ENCODE measurements at regions not wholly inside any gene's neighbourhood (a gene's known extent, or its start where the extent isn't known, plus 50 kb on each side); places are given as distances from the start of the nearest gene placed in this dataset.

GRCh38 chrX:22357621-22358020 lies 84.9 kb downstream of the CBLL2 start:
- no peak for DNase-seq (ENCODE audit: low read depth, low spot score)
- H3K36me3 ChIP-seq (ENCODE audit: control insufficient read depth in 2 of 2, extremely low read depth in 1 of 2, insufficient read depth in 2 of 2, low read length in 2 of 2), result no peaks in the 10 kb centered on the region
- TF ChIP-seq FOS (IDR thresholded peaks at IDR 0.05; ENCODE audit: borderline replicate concordance, insufficient read depth, low read length), result peak; percentile 13
- no peak for TF ChIP-seq POLR2A (IDR thresholded peaks at IDR 0.05; ENCODE audit: low read depth, low read length)
- CTCF ChIA-PET, result no interaction called here
- dilution Hi-C loops (cut with MboI; ENCODE audit: extremely low pct_ligation_motif_present, low sequenced_read_pairs) (no loop called here), intact Hi-C loops (cut with micrococcal nuclease) (no loop called here)
- H3K9me1 ChIP-seq (replicated peaks; ENCODE audit: control insufficient read depth, extremely low read depth, insufficient read depth, low read length), result no peaks in the 10 kb centered on the region
- no peak for FAIRE-seq
- no TSS peak for BruUV-seq (replicated peaks)
- H3K4me1 ChIP-seq (ENCODE audit: control insufficient read depth, extremely low read depth, insufficient read depth, low read length), result no peaks in the 10 kb centered on the region
- no peaks in the 10 kb centered on the region for H4K20me1 ChIP-seq (replicated peaks; ENCODE audit: control insufficient read depth, extremely low read depth, insufficient read depth, low read length)
- H3K27ac ChIP-seq (ENCODE audit: insufficient read depth, low read depth, low read length), result no peak overlapping the region
- no peak overlapping the region for H2AFZ ChIP-seq (ENCODE audit: low read depth, low read length)
- H3K4me2 ChIP-seq (ENCODE audit: insufficient read depth, low read length), result no peak overlapping the region
- H3K27me3 ChIP-seq (ENCODE audit: control insufficient read depth in 2 of 2, insufficient read depth in 2 of 2, low read length in 2 of 2), result no peaks in the 10 kb centered on the region
- no peaks in the 10 kb centered on the region for H3K9me3 ChIP-seq (replicated peaks; ENCODE audit: control insufficient read depth, insufficient read depth, low read length)
- H3K4me3 ChIP-seq (replicated peaks in 1 of 3; ENCODE audit: insufficient read depth in 1 of 3, low read depth in 1 of 3, low read length in 3 of 3), result no peak overlapping the region
- POLR2A ChIA-PET, result no interaction called here
- H3K79me2 ChIP-seq (ENCODE audit: control insufficient read depth, insufficient read depth, low read length), result no peaks in the 10 kb centered on the region
- no peak overlapping the region for H3K9ac ChIP-seq (replicated peaks; ENCODE audit: extremely low read depth, insufficient read depth, low read length)

GRCh38 chrX:22360129-22360528 lies 87.4 kb downstream of the CBLL2 start:
- Histone ChIP-seq H4K20me1 (replicated peaks; ENCODE audit: control insufficient read depth, extremely low read depth, insufficient read depth, low read length) (no peaks in the 10 kb centered on the region), H3K36me3 (ENCODE audit: control insufficient read depth in 2 of 2, extremely low read depth in 1 of 2, insufficient read depth in 2 of 2, low read length in 2 of 2) (no peaks in the 10 kb centered on the region), H3K4me2 (ENCODE audit: insufficient read depth, low read length) (no peak overlapping the region), H3K27ac (ENCODE audit: insufficient read depth, low read depth, low read length) (no peak overlapping the region), H3K9me1 (replicated peaks; ENCODE audit: control insufficient read depth, extremely low read depth, insufficient read depth, low read length) (no peaks in the 10 kb centered on the region), H3K79me2 (ENCODE audit: control insufficient read depth, insufficient read depth, low read length) (no peaks in the 10 kb centered on the region), H2AFZ (ENCODE audit: low read depth, low read length) (no peak overlapping the region), H3K4me3 (replicated peaks in 1 of 3; ENCODE audit: insufficient read depth in 1 of 3, low read depth in 1 of 3, low read length in 3 of 3) (no peak overlapping the region), H3K9ac (replicated peaks; ENCODE audit: extremely low read depth, insufficient read depth, low read length) (no peak overlapping the region), H3K4me1 (ENCODE audit: control insufficient read depth, extremely low read depth, insufficient read depth, low read length) (peaks cover 9% of the 10 kb centered on the region), H3K27me3 (ENCODE audit: control insufficient read depth in 2 of 2, insufficient read depth in 2 of 2, low read length in 2 of 2) (no peaks in the 10 kb centered on the region), H3K9me3 (replicated peaks; ENCODE audit: control insufficient read depth, insufficient read depth, low read length) (no peaks in the 10 kb centered on the region)
- ChIA-PET POLR2A (no interaction called here), CTCF (interaction anchor here (0.9 kb wide), 1 partner anchor 316 kb away, joined by 3 read pairs; no protein-coding TSS in a partner anchor)
- no TSS peak for BruUV-seq (replicated peaks)
- dilution Hi-C loops (cut with MboI; ENCODE audit: extremely low pct_ligation_motif_present, low sequenced_read_pairs), result no loop called here
- FAIRE-seq (no peak), DNase-seq (ENCODE audit: low read depth, low spot score) (no peak)
- TF ChIP-seq MYC (IDR thresholded peaks at IDR 0.05; ENCODE audit: low read depth, low read length), result no peak
- no peak for TF ChIP-seq POLR2AphosphoS5 (IDR thresholded peaks at IDR 0.05; ENCODE audit: insufficient read depth, low read depth, low read length)
- no peak for TF ChIP-seq EZH2 (IDR thresholded peaks at IDR 0.05; ENCODE audit: borderline replicate concordance, low read depth, low read length, severe bottlenecking)
- no peak for TF ChIP-seq JUN (IDR thresholded peaks at IDR 0.05; ENCODE audit: borderline replicate concordance, insufficient read depth, insufficient read length, low read depth)
- TF ChIP-seq CTCF (IDR thresholded peaks at IDR 0.05; ENCODE audit: extremely low read depth in 1 of 2, insufficient read depth in 1 of 2, low read depth in 1 of 2, low read length in 2 of 2), result no peak
- TF ChIP-seq MAX (IDR thresholded peaks at IDR 0.05; ENCODE audit: insufficient read depth, insufficient read length), result no peak
- no peak for TF ChIP-seq GATA2 (IDR thresholded peaks at IDR 0.05; ENCODE audit: insufficient read depth, insufficient read length, low read depth, low read length)
- TF ChIP-seq POLR2A (IDR thresholded peaks at IDR 0.05; ENCODE audit: low read depth, low read length), result no peak
- no peak for TF ChIP-seq FOS (IDR thresholded peaks at IDR 0.05; ENCODE audit: borderline replicate concordance, insufficient read depth, low read length)
- intact Hi-C loops (cut with micrococcal nuclease), result no loop called here
